Neuronal stem cell (in vitro differentiated cells): ENCODE measurements at regions not wholly inside any gene's neighbourhood (a gene's known extent, or its start where the extent isn't known, plus 50 kb on each side); places are given as distances from the start of the nearest gene placed in this dataset.
A peak's percentile ranks its signal among the peaks of the same experiment; 100 is the strongest.

Experiments used
- DNase-seq: peaks from one replicate; pipeline ENCODE4 v3.0.0-alpha.2; 2013; ENCODE audit warnings: low spot score
- H2AFZ ChIP-seq: one replicate; pipeline ENCODE4 v1.6.1; 2013; ENCODE audit warnings: mild to moderate bottlenecking, low read length, inconsistent platforms
- H2AK5ac ChIP-seq: 2 replicates; pipeline ENCODE4 v1.6.1; 2013; ENCODE audit warnings: low read depth, mild to moderate bottlenecking, inconsistent platforms, low read length, moderate library complexity, mixed read lengths
- H2BK120ac ChIP-seq: 2 replicates; pipeline ENCODE4 v1.6.1; 2013; ENCODE audit warnings: low read depth, mild to moderate bottlenecking, inconsistent platforms, low read length, moderate library complexity, mixed read lengths
- H2BK12ac ChIP-seq: one replicate; pipeline ENCODE4 v1.6.1; 2013; ENCODE audit warnings: low read length, inconsistent platforms
- H2BK15ac ChIP-seq: 2 replicates; pipeline ENCODE4 v1.6.1; 2013; ENCODE audit warnings: mild to moderate bottlenecking, low read length, inconsistent platforms, mixed read lengths
- H2BK5ac ChIP-seq: one replicate; pipeline ENCODE4 v1.6.1; 2013; ENCODE audit warnings: inconsistent platforms, mild to moderate bottlenecking, low read length, moderate library complexity
- H3K14ac ChIP-seq: one replicate; pipeline ENCODE4 v1.6.1; 2013; ENCODE audit warnings: low read length, inconsistent platforms
- H3K18ac ChIP-seq: 2 replicates; pipeline ENCODE4 v1.6.1; 2013; ENCODE audit warnings: low read length, inconsistent platforms
- H3K23ac ChIP-seq: 2 replicates; pipeline ENCODE4 v1.6.1; 2013; ENCODE audit warnings: low read depth, mild to moderate bottlenecking, mixed read lengths, low read length, inconsistent platforms; ENCODE audit not compliant: poor library complexity
- H3K27ac ChIP-seq: replicated peaks from 3 replicates; pipeline ENCODE4 v1.5.1; 2013; ENCODE audit warnings: low read length, inconsistent platforms
- H3K27me3 ChIP-seq, 3 experiments: 2 replicates each; pipeline ENCODE4 v1.6.1; 2013; ENCODE audit warnings: low read length in 3 of 3, mild to moderate bottlenecking in 2 of 3, inconsistent platforms in 1 of 3, low read depth in 1 of 3, mixed read lengths in 1 of 3, moderate library complexity in 1 of 3; ENCODE audit not compliant: control insufficient read depth in 3 of 3, insufficient read depth in 3 of 3
- H3K36me3 ChIP-seq, 2 donors: replicated peaks in 1 of 2; 2 replicates each; pipeline ENCODE4 v1.6.1; 2013; ENCODE audit warnings: low read length in 2 of 2; ENCODE audit not compliant: control insufficient read depth in 2 of 2, insufficient read depth in 2 of 2
- H3K4ac ChIP-seq: 2 replicates; pipeline ENCODE4 v1.6.1; 2013; ENCODE audit warnings: inconsistent platforms, mild to moderate bottlenecking, low read length, moderate library complexity
- H3K4me1 ChIP-seq, 2 donors: 1 replicate in 1 of 2; 2 replicates in 1 of 2; pipeline ENCODE4 v1.6.1; 2013; ENCODE audit warnings: low read length in 2 of 2, low read depth in 1 of 2; ENCODE audit not compliant: control insufficient read depth in 2 of 2, insufficient read depth in 1 of 2
- H3K4me2 ChIP-seq: one replicate; pipeline ENCODE4 v1.6.1; 2013; ENCODE audit warnings: mild to moderate bottlenecking, low read length, inconsistent platforms; ENCODE audit not compliant: insufficient read depth, poor library complexity, severe bottlenecking
- H3K4me3 ChIP-seq, 2 donors: 2 replicates each; pipeline ENCODE4 v1.5.1; 2013; ENCODE audit warnings: low read length in 2 of 2, mild to moderate bottlenecking in 2 of 2, inconsistent platforms in 1 of 2, moderate library complexity in 1 of 2
- H3K79me1 ChIP-seq: one replicate; pipeline ENCODE4 v1.6.1; 2013; ENCODE audit warnings: low read depth, mild to moderate bottlenecking, inconsistent platforms, low read length, moderate library complexity
- H3K9ac ChIP-seq: one replicate; pipeline ENCODE4 v1.6.1; 2013; ENCODE audit warnings: mild to moderate bottlenecking, low read depth, low read length, inconsistent platforms; ENCODE audit not compliant: poor library complexity
- H3K9me3 ChIP-seq, 2 donors: replicated peaks in 1 of 2; 2 replicates each; pipeline versions ENCODE3 to v1.6.1; 2013; ENCODE audit warnings: low read length in 2 of 2, mild to moderate bottlenecking in 2 of 2, inconsistent platforms in 1 of 2, low read depth in 1 of 2, mixed read lengths in 1 of 2, moderate library complexity in 1 of 2; ENCODE audit not compliant: control insufficient read depth in 2 of 2, insufficient read depth in 1 of 2
- H4K8ac ChIP-seq: one replicate; pipeline ENCODE4 v1.6.1; 2013; ENCODE audit warnings: low read depth, mild to moderate bottlenecking, inconsistent platforms, low read length, moderate library complexity
- H4K91ac ChIP-seq: one replicate; pipeline ENCODE4 v1.6.1; 2013; ENCODE audit warnings: low read length, low read depth, mild to moderate bottlenecking, inconsistent platforms; ENCODE audit not compliant: poor library complexity
- WGBS, 2 donors: extraction: QIAGEN DNeasy Blood & Tissue Kit; methylation state at CpG; one replicate each; pipeline ENCODE4 v1.1.7; 2013; ENCODE audit warnings: missing lambda C conversion rate in 2 of 2, mixed read lengths in 1 of 2; ENCODE audit not compliant: insufficient read length in 2 of 2, insufficient replicate concordance in 1 of 2; ENCODE audit errors: extremely low coverage in 2 of 2; 5-methylcytosine and 5-hydroxymethylcytosine counted together

GRCh38 chr20:51969191-51969590 lies 166.9 kb upstream of the SALL4 start:
- no peaks in the 10 kb centered on the region for H3K79me1 ChIP-seq
- H3K9me3 ChIP-seq = no peaks in the 10 kb centered on the region
- H3K4ac ChIP-seq = no peak overlapping the region
- H3K4me1 ChIP-seq = peaks cover 0 to 2% of the 10 kb centered on the region in 2 donors
- WGBS, 2 donors = no CpG with 5 or more reads among the region's 5 CpGs
- H3K14ac ChIP-seq = no peak overlapping the region
- H4K8ac ChIP-seq = no peak overlapping the region
- no peak for DNase-seq
- no peak overlapping the region for H3K27ac ChIP-seq
- no peak overlapping the region for H4K91ac ChIP-seq
- no peak overlapping the region for H3K18ac ChIP-seq
- no peak overlapping the region for H3K9ac ChIP-seq
- no peak overlapping the region for H2AFZ ChIP-seq
- no peaks in the 10 kb centered on the region for H3K27me3 ChIP-seq
- H2BK5ac ChIP-seq = no peak overlapping the region
- H2BK12ac ChIP-seq = no peak overlapping the region
- no peaks in the 10 kb centered on the region for H3K36me3 ChIP-seq
- no peak overlapping the region for H2AK5ac ChIP-seq
- H3K4me3 ChIP-seq = no peak overlapping the region
- H3K4me2 ChIP-seq = no peak overlapping the region
- no peak overlapping the region for H2BK120ac ChIP-seq
- H3K23ac ChIP-seq = no peak overlapping the region
- no peak overlapping the region for H2BK15ac ChIP-seq

- Histone ChIP-seq H2BK12ac (no peak overlapping the region), H3K4ac (no peak overlapping the region), H3K9ac (no peak overlapping the region), H3K79me1 (no peaks in the 10 kb centered on the region), H3K14ac (no peak overlapping the region), H3K4me3 (no peak overlapping the region), H3K23ac (no peak overlapping the region), H3K27me3 (no peaks in the 10 kb centered on the region), H2BK120ac (no peak overlapping the region), H2BK15ac (peak overlapping the region; percentile 58), H3K36me3 (no peaks in the 10 kb centered on the region), H3K18ac (no peak overlapping the region), H2AFZ (no peak overlapping the region), H2BK5ac (no peak overlapping the region), H2AK5ac (no peak overlapping the region), H3K4me1 (peaks cover 0 to 2% of the 10 kb centered on the region in 2 donors), H4K8ac (no peak overlapping the region), H3K4me2 (no peak overlapping the region), H3K9me3 (no peaks in the 10 kb centered on the region), H3K27ac (no peak overlapping the region), H4K91ac (no peak overlapping the region)
- WGBS, 2 donors = no CpG with 5 or more reads among the region's 4 CpGs
- DNase-seq = no peak
Measured at GRCh38 chr20:51968151-51968550, 165.8 kb upstream of the SALL4 start.

GRCh38 chr20:51966296-51966971 lies 164.1 kb upstream of the SALL4 start:
- H2BK120ac ChIP-seq = no peak overlapping the region
- peak; percentile 57 for DNase-seq
- H3K79me1 ChIP-seq = no peaks in the 10 kb centered on the region
- H4K8ac ChIP-seq = no peak overlapping the region
- no peaks in the 10 kb centered on the region for H3K9me3 ChIP-seq
- no peak overlapping the region for H2BK5ac ChIP-seq
- no peak overlapping the region for H2AK5ac ChIP-seq
- no peak overlapping the region for H4K91ac ChIP-seq
- no peak overlapping the region for H2AFZ ChIP-seq
- H3K27me3 ChIP-seq = no peaks in the 10 kb centered on the region
- no peak overlapping the region for H3K4ac ChIP-seq
- H2BK15ac ChIP-seq = no peak overlapping the region
- H3K9ac ChIP-seq = no peak overlapping the region
- no peaks in the 10 kb centered on the region for H3K36me3 ChIP-seq
- H2BK12ac ChIP-seq = no peak overlapping the region
- no peak overlapping the region for H3K4me2 ChIP-seq
- WGBS, 2 donors = no CpG with 5 or more reads among the region's 8 CpGs
- no peak overlapping the region for H3K14ac ChIP-seq
- no peak overlapping the region for H3K23ac ChIP-seq
- no peak overlapping the region for H3K4me3 ChIP-seq
- H3K18ac ChIP-seq = no peak overlapping the region
- H3K27ac ChIP-seq = no peak overlapping the region
- peaks cover 4 to 10% of the 10 kb centered on the region in 2 donors for H3K4me1 ChIP-seq

GRCh38 chr20:51961964-51962761 lies 159.8 kb upstream of the SALL4 start:
- no peak overlapping the region for H3K14ac ChIP-seq
- no peak overlapping the region for H4K8ac ChIP-seq
- H3K4me2 ChIP-seq = no peak overlapping the region
- H3K79me1 ChIP-seq = no peaks in the 10 kb centered on the region
- H2AK5ac ChIP-seq = no peak overlapping the region
- no peak overlapping the region for H2BK12ac ChIP-seq
- no peak overlapping the region for H4K91ac ChIP-seq
- WGBS, 2 donors = no CpG with 5 or more reads among the region's 11 CpGs
- no peak overlapping the region for H3K18ac ChIP-seq
- H2BK5ac ChIP-seq = no peak overlapping the region
- peak overlapping the region; percentile 53 for H2AFZ ChIP-seq
- peak overlapping the region; percentile 19 for H3K27ac ChIP-seq
- no peaks in the 10 kb centered on the region for H3K36me3 ChIP-seq
- no peak overlapping the region for H2BK15ac ChIP-seq
- H2BK120ac ChIP-seq = no peak overlapping the region
- H3K4me1 ChIP-seq = peaks cover 12 to 42% of the 10 kb centered on the region in 2 donors
- H3K4ac ChIP-seq = no peak overlapping the region
- no peaks in the 10 kb centered on the region for H3K9me3 ChIP-seq
- H3K9ac ChIP-seq = no peak overlapping the region
- DNase-seq = no peak
- H3K27me3 ChIP-seq = no peaks in the 10 kb centered on the region
- H3K4me3 ChIP-seq = no peak overlapping the region
- no peak overlapping the region for H3K23ac ChIP-seq
